Esophagus muscularis mucosa (tissue), 4 donors: ENCODE measurements at regions not wholly inside any gene's neighbourhood (a gene's known extent, or its start where the extent isn't known, plus 50 kb on each side); places are given as distances from the start of the nearest gene placed in this dataset.

Source experiments
- DNase-seq: peaks from one replicate; pipeline ENCODE4 v3.0.0-alpha.2; 2017; ENCODE audit errors: extremely low spot score
- H3K27ac ChIP-seq, 4 donors: fragments of 200-600 bp; sonication (generic); replicated peaks in 1 of 4; 1 replicate in 3 of 4; 2 replicates in 1 of 4; pipeline ENCODE4 v1.5.1; 2016 to 2019; ENCODE audit warnings: mild to moderate bottlenecking in 1 of 4
- H3K27me3 ChIP-seq, 4 donors: fragments of 200-600 bp; sonication (generic); one replicate each; pipeline versions ENCODE4 v1.5.1 to v1.6.0; 2016 to 2019
- H3K36me3 ChIP-seq, 4 donors: fragments of 200-600 bp; sonication (generic); one replicate each; pipeline ENCODE4 v1.5.1; 2016 to 2019
- H3K4me1 ChIP-seq, 4 donors: fragments of 200-600 bp; sonication (generic); one replicate each; pipeline ENCODE4 v1.5.1; 2016 to 2019
- H3K4me3 ChIP-seq, 4 donors: fragments of 200-600 bp; sonication (generic); 1 replicate in 2 of 4; 2 replicates in 2 of 4; pipeline ENCODE4 v1.5.1; 2016 to 2019; ENCODE audit warnings: mild to moderate bottlenecking in 4 of 4, moderate library complexity in 1 of 4
- H3K9me3 ChIP-seq, 4 donors: fragments of 200-600 bp; sonication (generic); 1 replicate in 3 of 4; 2 replicates in 1 of 4; pipeline ENCODE4 v1.5.1; 2016 to 2019
- CTCF ChIP-seq, 3 experiments: fragments of 200-600 bp in 2 of 3; fragments of 450-650 bp in 1 of 3; sonication (generic) in 2 of 3; IDR thresholded peaks; one replicate each; pipeline ENCODE4 v1.5.1; 2017 to 2019; ENCODE audit warnings: antibody characterized with exemption in 3 of 3, mild to moderate bottlenecking in 2 of 3, moderate library complexity in 1 of 3
- EP300 ChIP-seq: sonication (generic); formaldehyde crosslinking; IDR thresholded peaks from one replicate; pipeline ENCODE4 v1.6.1; 2017; ENCODE audit warnings: antibody characterized with exemption
- POLR2A ChIP-seq: fragments of 450-650 bp; IDR thresholded peaks from one replicate; pipeline ENCODE4 v1.6.1; 2017; ENCODE audit warnings: antibody characterized with exemption, moderate library complexity, mild to moderate bottlenecking, low read depth
- POLR2AphosphoS5 ChIP-seq, 2 donors: sonication (generic); formaldehyde crosslinking; IDR thresholded peaks; one replicate each; pipeline ENCODE4 v1.6.1; 2017; ENCODE audit warnings: antibody characterized with exemption in 2 of 2
- WGBS: methylation state at CpG from one replicate; pipeline ENCODE4 v1.1.5; 2018; 5-methylcytosine and 5-hydroxymethylcytosine counted together
- intact Hi-C: fragments of 100-400 bp; cut with DNase I; formaldehyde crosslinking; loops from one replicate; pipeline ENCODE4 v1.15.1; 2023

- intact Hi-C loops = no loop called here
- no peaks in the 10 kb centered on the region for H3K4me1 ChIP-seq
- 81% methylated on average over 1 of the region's 1 CpG for WGBS
These were observed 214.6 kb upstream of the CCNH start for GRCh38 chr5:87627363-87627762.

GRCh38 chr5:87608385-87608784 is 195.7 kb upstream of the CCNH start:
- no peaks in the 10 kb centered on the region for H3K27me3 ChIP-seq
- DNase-seq = no peak
- no peaks in the 10 kb centered on the region for H3K9me3 ChIP-seq
- intact Hi-C loops = no loop called here
- no peak overlapping the region for H3K27ac ChIP-seq
- TF ChIP-seq CTCF (IDR thresholded peaks at IDR 0.05) (no peak), POLR2A (no peak), POLR2AphosphoS5 (IDR thresholded peaks at IDR 0.05) (no peak), EP300 (no peak)
- H3K4me1 ChIP-seq = no peaks in the 10 kb centered on the region
- H3K36me3 ChIP-seq = no peaks in the 10 kb centered on the region
- 45% methylated on average over 1 of the region's 1 CpG for WGBS
- no peak overlapping the region for H3K4me3 ChIP-seq

More at GRCh38 chr5:87627363-87627762, 214.6 kb upstream of the CCNH start:
- no peak overlapping the region for H3K4me3 ChIP-seq
- H3K9me3 ChIP-seq = no peaks in the 10 kb centered on the region
- no peaks in the 10 kb centered on the region for H3K36me3 ChIP-seq
- H3K27ac ChIP-seq = no peak overlapping the region
- no peak for DNase-seq
- TF ChIP-seq POLR2A (no peak), POLR2AphosphoS5 (IDR thresholded peaks at IDR 0.05) (no peak)
- no peaks in the 10 kb centered on the region for H3K27me3 ChIP-seq

GRCh38 chr5:87605663-87606062 is 192.9 kb upstream of the CCNH start:
- intact Hi-C loops = no loop called here

GRCh38 chr5:87599778-87600177 is 187.0 kb upstream of the CCNH start:
- WGBS = 82% methylated on average over 2 of the region's 2 CpGs
- intact Hi-C loops = no loop called here

More at GRCh38 chr5:87605663-87606062, 192.9 kb upstream of the CCNH start:
- no peaks in the 10 kb centered on the region for H3K4me1 ChIP-seq
- DNase-seq = no peak
- no peaks in the 10 kb centered on the region for H3K36me3 ChIP-seq
- TF ChIP-seq POLR2AphosphoS5 (IDR thresholded peaks at IDR 0.05) = no peak
- no peak for TF ChIP-seq CTCF (IDR thresholded peaks at IDR 0.05)
- no peak for TF ChIP-seq POLR2A
- no peak for TF ChIP-seq EP300
- H3K9me3 ChIP-seq = no peaks in the 10 kb centered on the region
- H3K27me3 ChIP-seq = no peaks in the 10 kb centered on the region
- no peak overlapping the region for H3K27ac ChIP-seq
- H3K4me3 ChIP-seq = no peak overlapping the region
- 84% methylated on average over 2 of the region's 2 CpGs for WGBS

GRCh38 chr5:87598460-87598859 is 185.7 kb upstream of the CCNH start:
- intact Hi-C loops = no loop called here
- 78% methylated on average over 1 of the region's 1 CpG for WGBS
- DNase-seq = no peak
- Histone ChIP-seq H3K4me1 (no peaks in the 10 kb centered on the region), H3K36me3 (no peaks in the 10 kb centered on the region), H3K27me3 (no peaks in the 10 kb centered on the region), H3K4me3 (no peak overlapping the region), H3K9me3 (peaks cover 0 to 5% (median 0%) of the 10 kb centered on the region in 4 donors), H3K27ac (no peak overlapping the region)
- TF ChIP-seq POLR2AphosphoS5 (IDR thresholded peaks at IDR 0.05) = no peak
- no peak for TF ChIP-seq POLR2A
- TF ChIP-seq EP300 = no peak
- no peak for TF ChIP-seq CTCF (IDR thresholded peaks at IDR 0.05)

More at GRCh38 chr5:87599778-87600177, 187.0 kb upstream of the CCNH start:
- peaks cover 0 to 5% (median 0%) of the 10 kb centered on the region in 4 donors for H3K9me3 ChIP-seq
- DNase-seq = no peak
- H3K4me1 ChIP-seq = no peaks in the 10 kb centered on the region
- TF ChIP-seq POLR2AphosphoS5 (IDR thresholded peaks at IDR 0.05) (no peak), POLR2A (no peak), CTCF (IDR thresholded peaks at IDR 0.05) (no peak), EP300 (no peak)
- no peak overlapping the region for H3K4me3 ChIP-seq
- no peaks in the 10 kb centered on the region for H3K36me3 ChIP-seq
- no peak overlapping the region for H3K27ac ChIP-seq
- no peaks in the 10 kb centered on the region for H3K27me3 ChIP-seq
